Lower lobe of right lung (tissue), 2 donors: ENCODE measurements at regions not wholly inside any gene's neighbourhood (a gene's known extent, or its start where the extent isn't known, plus 50 kb on each side); places are given as distances from the start of the nearest gene placed in this dataset.

Experiments
- ATAC-seq, 2 donors: fragments of 200-7000 bp; cut with Tn5 transposase; one replicate each; pipeline ENCODE4 v1.9.1; 2020 to 2022; ENCODE audit warnings: mild to moderate bottlenecking in 2 of 2, moderate library complexity in 2 of 2
- DNase-seq: peaks from one replicate; pipeline ENCODE4 v3.0.0-alpha.2; 2020
- H3K27ac ChIP-seq: fragments of 200-600 bp; one replicate; pipeline ENCODE4 v1.8.0; 2022
- H3K27me3 ChIP-seq: fragments of 200-600 bp; one replicate; pipeline ENCODE4 v1.8.0; 2022; ENCODE audit warnings: low read depth
- H3K36me3 ChIP-seq: fragments of 200-600 bp; one replicate; pipeline ENCODE4 v1.8.0; 2022; ENCODE audit warnings: mild to moderate bottlenecking
- H3K4me1 ChIP-seq: fragments of 200-600 bp; one replicate; pipeline ENCODE4 v1.8.0; 2022
- H3K4me3 ChIP-seq: fragments of 200-600 bp; one replicate; pipeline ENCODE4 v1.8.0; 2022; ENCODE audit warnings: mild to moderate bottlenecking
- H3K9me3 ChIP-seq: fragments of 200-600 bp; one replicate; pipeline ENCODE4 v1.8.0; 2022
- CTCF ChIP-seq: fragments of 200-600 bp; IDR thresholded peaks from one replicate; pipeline ENCODE4 v1.8.0; 2022; ENCODE audit warnings: antibody characterized with exemption, mild to moderate bottlenecking
- intact Hi-C: fragments of 100-400 bp; cut with DNase I; formaldehyde crosslinking; loops from one replicate; pipeline ENCODE4 v1.11.0; 2022
- donor health status: DM: no; HTN: yes; CAD: no; lungs with severe emphysema.

- intact Hi-C loops: no loop called here
- no peak for TF ChIP-seq CTCF
- no peaks in the 10 kb centered on the region for H3K27me3 ChIP-seq
- ATAC-seq: no peak
- no peaks in the 10 kb centered on the region for H3K9me3 ChIP-seq
- no peaks in the 10 kb centered on the region for H3K36me3 ChIP-seq
- no peak for DNase-seq
- H3K4me1 ChIP-seq: no peaks in the 10 kb centered on the region
- no peak overlapping the region for H3K27ac ChIP-seq
- no peak overlapping the region for H3K4me3 ChIP-seq
Observed at GRCh38 chr14:40629144-40629543, 977.5 kb upstream of the LRFN5 start.

GRCh38 chr14:40623643-40624042, 983.0 kb upstream of the LRFN5 start:
- H3K9me3 ChIP-seq: no peaks in the 10 kb centered on the region
- H3K4me1 ChIP-seq: no peaks in the 10 kb centered on the region
- DNase-seq (no peak), ATAC-seq (no peak)
- intact Hi-C loops: no loop called here
- no peak overlapping the region for H3K27ac ChIP-seq
- no peaks in the 10 kb centered on the region for H3K27me3 ChIP-seq
- H3K4me3 ChIP-seq: no peak overlapping the region
- H3K36me3 ChIP-seq: no peaks in the 10 kb centered on the region
- no peak for TF ChIP-seq CTCF

- TF ChIP-seq CTCF: no peak
- DNase-seq (no peak), ATAC-seq (no peak)
- Histone ChIP-seq H3K36me3 (no peaks in the 10 kb centered on the region), H3K4me3 (no peak overlapping the region), H3K9me3 (no peaks in the 10 kb centered on the region), H3K27ac (no peak overlapping the region), H3K27me3 (no peaks in the 10 kb centered on the region), H3K4me1 (no peaks in the 10 kb centered on the region)
- intact Hi-C loops: no loop called here
Observed at GRCh38 chr14:40618225-40618898, 988.3 kb upstream of the LRFN5 start.

GRCh38 chr14:40616579-40616978, 990.1 kb upstream of the LRFN5 start:
- H3K9me3 ChIP-seq: no peaks in the 10 kb centered on the region
- no peaks in the 10 kb centered on the region for H3K4me1 ChIP-seq
- DNase-seq (no peak), ATAC-seq (no peak)
- intact Hi-C loops: no loop called here
- TF ChIP-seq CTCF: no peak
- H3K4me3 ChIP-seq: no peak overlapping the region
- no peak overlapping the region for H3K27ac ChIP-seq
- no peaks in the 10 kb centered on the region for H3K27me3 ChIP-seq
- H3K36me3 ChIP-seq: no peaks in the 10 kb centered on the region

GRCh38 chr14:40601063-40601462, 1005.6 kb upstream of the LRFN5 start:
- Histone ChIP-seq H3K36me3 (no peaks in the 10 kb centered on the region), H3K27me3 (no peaks in the 10 kb centered on the region), H3K4me3 (no peak overlapping the region), H3K9me3 (no peaks in the 10 kb centered on the region), H3K27ac (no peak overlapping the region), H3K4me1 (no peaks in the 10 kb centered on the region)
- intact Hi-C loops: no loop called here
- DNase-seq: no peak
- no peak for TF ChIP-seq CTCF
- ATAC-seq: no peak

- Histone ChIP-seq H3K27me3 (no peaks in the 10 kb centered on the region), H3K4me3 (no peak overlapping the region), H3K4me1 (no peaks in the 10 kb centered on the region), H3K27ac (no peak overlapping the region), H3K36me3 (no peaks in the 10 kb centered on the region), H3K9me3 (no peaks in the 10 kb centered on the region)
- DNase-seq: no peak
- no peak for ATAC-seq
- intact Hi-C loops: no loop called here
- no peak for TF ChIP-seq CTCF
Observed at GRCh38 chr14:40599725-40600124, 1007.0 kb upstream of the LRFN5 start.
